Loucy (cell line): ENCODE measurements at regions not wholly inside any gene's neighbourhood (a gene's known extent, or its start where the extent isn't known, plus 50 kb on each side); places are given as distances from the start of the nearest gene placed in this dataset.

Source experiments
- H2AFZ ChIP-seq: fragments of 200-600 bp; sonication (generic); 2 replicates; pipeline ENCODE4 v1.6.0; 2016; ENCODE audit warnings: antibody characterized with exemption, mild to moderate bottlenecking, low read length, moderate library complexity
- H3F3A ChIP-seq: fragments of 200-600 bp; 2 replicates; pipeline ENCODE4 v1.6.0; 2016; ENCODE audit warnings: antibody characterized with exemption, low read depth, mild to moderate bottlenecking
- H3K27me3 ChIP-seq: fragments of 200-600 bp; sonication (generic); 2 replicates; pipeline ENCODE4 v1.6.1; 2014; ENCODE audit warnings: low read length, mild to moderate bottlenecking; ENCODE audit not compliant: insufficient read depth, poor library complexity, severe bottlenecking
- H3K36me3 ChIP-seq: fragments of 200-600 bp; sonication (generic); 2 replicates; pipeline ENCODE4 v1.6.1; 2016; ENCODE audit warnings: low read length; ENCODE audit not compliant: insufficient read depth
- H3K4me1 ChIP-seq: fragments of 200-600 bp; sonication (generic); 2 replicates; pipeline ENCODE4 v1.5.1; 2014; ENCODE audit warnings: low read length, mild to moderate bottlenecking; ENCODE audit not compliant: insufficient read depth, poor library complexity, severe bottlenecking
- H3K4me2 ChIP-seq: fragments of 200-600 bp; sonication (generic); 2 replicates; pipeline ENCODE4 v1.6.0; 2014; ENCODE audit warnings: antibody characterized with exemption, low read length, low read depth, mild to moderate bottlenecking; ENCODE audit not compliant: poor library complexity, severe bottlenecking
- H3K4me3 ChIP-seq: fragments of 200-600 bp; sonication (generic); 2 replicates; pipeline ENCODE4 v1.5.1; 2014; ENCODE audit warnings: low read length, mild to moderate bottlenecking, mixed read lengths; ENCODE audit not compliant: poor library complexity, severe bottlenecking
- H3K79me2 ChIP-seq: fragments of 200-600 bp; sonication (generic); 2 replicates; pipeline ENCODE4 v1.6.1; 2014; ENCODE audit warnings: low read length; ENCODE audit not compliant: insufficient read depth
- H3K9ac ChIP-seq: fragments of 200-600 bp; sonication (generic); 2 replicates; pipeline ENCODE4 v1.6.0; 2014; ENCODE audit warnings: mild to moderate bottlenecking, low read depth, low read length, moderate library complexity; ENCODE audit not compliant: poor library complexity, severe bottlenecking
- H3K9me2 ChIP-seq: fragments of 200-600 bp; sonication (generic); replicated peaks from 2 replicates; pipeline ENCODE4 v1.6.1; 2016; ENCODE audit warnings: low read depth, low read length, mixed read lengths
- H3K9me3 ChIP-seq: fragments of 200-600 bp; sonication (generic); 2 replicates; pipeline ENCODE4 v1.6.1; 2014; ENCODE audit warnings: mild to moderate bottlenecking, antibody characterized with exemption, low read length, low read depth; ENCODE audit not compliant: insufficient read depth
- H4K20me1 ChIP-seq: fragments of 200-600 bp; sonication (generic); 2 replicates; pipeline ENCODE4 v1.6.0; 2014; ENCODE audit warnings: antibody characterized with exemption, low read length, mild to moderate bottlenecking; ENCODE audit not compliant: insufficient read depth, poor library complexity, severe bottlenecking
- CTCF ChIP-seq: fragments of 200-600 bp; sonication (generic); conservative IDR thresholded peaks from 2 replicates; pipeline ENCODE4 v1.5.1; 2014; ENCODE audit warnings: mild to moderate bottlenecking, antibody characterized with exemption, low read length
- EZH2phosphoT487 ChIP-seq: fragments of 200-600 bp; IDR thresholded peaks from 2 replicates; pipeline ENCODE4 v1.6.1; 2018; ENCODE audit warnings: antibody characterized with exemption, mild to moderate bottlenecking, moderate library complexity, borderline replicate concordance

- H2AFZ ChIP-seq: no peak overlapping the region
- H3F3A ChIP-seq: no peaks in the 10 kb centered on the region
- no peak for TF ChIP-seq CTCF
- H3K9ac ChIP-seq: no peak overlapping the region
- no peaks in the 10 kb centered on the region for H3K36me3 ChIP-seq
- H4K20me1 ChIP-seq: no peaks in the 10 kb centered on the region
- no peak overlapping the region for H3K4me2 ChIP-seq
- H3K27me3 ChIP-seq: no peaks in the 10 kb centered on the region
- no peak overlapping the region for H3K4me3 ChIP-seq
- no peaks in the 10 kb centered on the region for H3K9me2 ChIP-seq
- no peaks in the 10 kb centered on the region for H3K79me2 ChIP-seq
- H3K9me3 ChIP-seq: no peaks in the 10 kb centered on the region
- H3K4me1 ChIP-seq: no peaks in the 10 kb centered on the region
These were observed 291.9 kb downstream of the KCNC2 start for GRCh38 chr12:74917743-74918142.

GRCh38 chr12:74918291-74918690 lies 291.3 kb downstream of the KCNC2 start:
- Histone ChIP-seq H3K9me2 (no peaks in the 10 kb centered on the region), H3K79me2 (no peaks in the 10 kb centered on the region), H3K9me3 (no peaks in the 10 kb centered on the region), H3F3A (no peaks in the 10 kb centered on the region), H3K36me3 (no peaks in the 10 kb centered on the region), H3K9ac (no peak overlapping the region), H2AFZ (no peak overlapping the region), H3K4me3 (no peak overlapping the region), H4K20me1 (no peaks in the 10 kb centered on the region), H3K4me2 (no peak overlapping the region), H3K27me3 (no peaks in the 10 kb centered on the region), H3K4me1 (no peaks in the 10 kb centered on the region)
- TF ChIP-seq EZH2phosphoT487 (no peak), CTCF (no peak)

- no peak overlapping the region for H3K4me2 ChIP-seq
- no peaks in the 10 kb centered on the region for H3K79me2 ChIP-seq
These were observed 287.5 kb downstream of the KCNC2 start for GRCh38 chr12:74922117-74922516.

More at GRCh38 chr12:74922117-74922516, 287.5 kb downstream of the KCNC2 start:
- Histone ChIP-seq H3K27me3 (no peaks in the 10 kb centered on the region), H2AFZ (no peak overlapping the region), H4K20me1 (no peaks in the 10 kb centered on the region), H3K9ac (no peak overlapping the region), H3K4me1 (no peaks in the 10 kb centered on the region), H3K36me3 (no peaks in the 10 kb centered on the region), H3F3A (no peaks in the 10 kb centered on the region), H3K9me3 (no peaks in the 10 kb centered on the region), H3K9me2 (no peaks in the 10 kb centered on the region), H3K4me3 (no peak overlapping the region)
- no peak for TF ChIP-seq CTCF
- TF ChIP-seq EZH2phosphoT487: no peak
